ENCODE measurements at regions not wholly inside any gene's neighbourhood (a gene's known extent, or its start where the extent isn't known, plus 50 kb on each side); places are given as distances from the start of the nearest gene placed in this dataset.

- intact Hi-C loops (cut with DNase I), result no loop called here
- DNase-seq (ENCODE audit: missing footprints) (no peak), ATAC-seq (no peak)
These were observed 249.6 kb downstream of the ENGASE start for GRCh38 chr17:79324194-79324593.

- DNase-seq (ENCODE audit: missing footprints) (no peak), ATAC-seq (no peak)
- intact Hi-C loops (cut with DNase I), result no loop called here
These were observed 248.9 kb downstream of the ENGASE start for GRCh38 chr17:79323566-79323965.

- DNase-seq (ENCODE audit: missing footprints) (no peak), ATAC-seq (no peak)
- intact Hi-C loops (cut with DNase I), result no loop called here
These were observed 247.8 kb downstream of the ENGASE start for GRCh38 chr17:79322211-79323123.

GRCh38 chr17:79320331-79320730, 245.7 kb downstream of the ENGASE start:
- DNase-seq (ENCODE audit: missing footprints) (no peak), ATAC-seq (no peak)
- intact Hi-C loops (cut with DNase I), result no loop called here

- no peak for DNase-seq (ENCODE audit: missing footprints)
- ATAC-seq, result no peak
- intact Hi-C loops (cut with DNase I), result no loop called here
These were observed 243.3 kb downstream of the ENGASE start for GRCh38 chr17:79317916-79318315.

GRCh38 chr17:79316805-79317204, 242.2 kb downstream of the ENGASE start:
- no peak for ATAC-seq
- intact Hi-C loops (cut with DNase I), result no loop called here
- no peak for DNase-seq (ENCODE audit: missing footprints)

- no peak for ATAC-seq
- intact Hi-C loops (cut with DNase I), result no loop called here
- DNase-seq (ENCODE audit: missing footprints), result no peak
These were observed 240.9 kb downstream of the ENGASE start for GRCh38 chr17:79315358-79316105.

GRCh38 chr17:79314617-79315357, 240.2 kb downstream of the ENGASE start:
- ATAC-seq (no peak), DNase-seq (ENCODE audit: missing footprints) (no peak)
- intact Hi-C loops (cut with DNase I), result no loop called here

GRCh38 chr17:79311373-79311772, 236.7 kb downstream of the ENGASE start:
- no peak for ATAC-seq
- no peak for DNase-seq (ENCODE audit: missing footprints)
- intact Hi-C loops (cut with DNase I), result no loop called here

GRCh38 chr17:79306424-79307318, 232.0 kb downstream of the ENGASE start:
- peak; percentile 89 for ATAC-seq
- DNase-seq (ENCODE audit: missing footprints), result no peak
- intact Hi-C loops (cut with DNase I), result no loop called here

GRCh38 chr17:79305768-79306423, 231.3 kb downstream of the ENGASE start:
- intact Hi-C loops (cut with DNase I), result no loop called here
- DNase-seq (ENCODE audit: missing footprints), result no peak
- peak; percentile 72 for ATAC-seq

GRCh38 chr17:79305376-79305767, 230.7 kb downstream of the ENGASE start:
- ATAC-seq, result no peak
- intact Hi-C loops (cut with DNase I), result no loop called here
- no peak for DNase-seq (ENCODE audit: missing footprints)

GRCh38 chr17:79304884-79305283, 230.3 kb downstream of the ENGASE start:
- intact Hi-C loops (cut with DNase I), result no loop called here
- ATAC-seq (no peak), DNase-seq (ENCODE audit: missing footprints) (no peak)

GRCh38 chr17:79303641-79304205, 229.1 kb downstream of the ENGASE start:
- no peak for DNase-seq (ENCODE audit: missing footprints)
- intact Hi-C loops (cut with DNase I), result no loop called here
- ATAC-seq, result no peak

- no peak for ATAC-seq
- intact Hi-C loops (cut with DNase I), result no loop called here
- no peak for DNase-seq (ENCODE audit: missing footprints)
These were observed 226.8 kb downstream of the ENGASE start for GRCh38 chr17:79301469-79301868.

GRCh38 chr17:79299349-79299748, 224.7 kb downstream of the ENGASE start:
- DNase-seq (ENCODE audit: missing footprints), result no peak
- no peak for ATAC-seq
- intact Hi-C loops (cut with DNase I), result no loop called here

GRCh38 chr17:79298799-79299198, 224.2 kb downstream of the ENGASE start:
- DNase-seq (ENCODE audit: missing footprints) (no peak), ATAC-seq (no peak)
- intact Hi-C loops (cut with DNase I), result no loop called here

GRCh38 chr17:79296243-79296642, 221.6 kb downstream of the ENGASE start:
- intact Hi-C loops (cut with DNase I), result no loop called here
- no peak for DNase-seq (ENCODE audit: missing footprints)
- no peak for ATAC-seq
